ENCODE measurements at regions not wholly inside any gene's neighbourhood (a gene's known extent, or its start where the extent isn't known, plus 50 kb on each side); places are given as distances from the start of the nearest gene placed in this dataset.

- DNase-seq (ENCODE audit: low read depth) = no peak
Measured at GRCh38 chr12:93243689-93244513, 133.8 kb upstream of the NUDT4 start.

DNA sequence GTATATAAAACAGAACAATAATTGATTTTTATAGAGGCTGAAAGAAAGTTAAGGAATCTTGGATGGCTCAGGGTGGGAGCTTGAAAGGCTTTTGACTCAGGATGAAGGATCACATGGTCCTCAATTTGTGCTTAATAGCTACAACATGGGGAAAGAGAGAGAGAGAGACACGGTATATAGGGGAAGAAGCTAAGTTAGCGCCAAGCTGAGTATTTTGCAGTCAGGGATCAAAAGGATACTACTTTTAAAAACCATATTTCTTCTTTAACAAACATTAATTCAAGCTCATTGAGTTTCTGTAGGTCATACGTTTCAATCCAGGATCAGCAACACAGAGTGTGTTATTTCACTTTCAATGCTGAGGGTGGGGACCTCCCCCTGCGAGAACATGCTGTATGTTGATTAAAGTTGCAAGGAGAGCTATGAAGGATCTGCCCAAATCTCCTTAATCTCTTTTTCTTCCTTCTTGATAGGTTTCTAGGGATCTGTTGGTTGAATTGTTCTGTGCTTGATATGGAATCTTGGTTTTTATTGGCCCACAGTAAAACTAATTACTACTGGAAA, 133.1 kb upstream of the NUDT4 start:
- DNase-seq (ENCODE audit: low read depth) = no peak

GRCh38 chr12:93245543-93245942, 132.2 kb upstream of the NUDT4 start:
- no peak for DNase-seq (ENCODE audit: low read depth)

DNA sequence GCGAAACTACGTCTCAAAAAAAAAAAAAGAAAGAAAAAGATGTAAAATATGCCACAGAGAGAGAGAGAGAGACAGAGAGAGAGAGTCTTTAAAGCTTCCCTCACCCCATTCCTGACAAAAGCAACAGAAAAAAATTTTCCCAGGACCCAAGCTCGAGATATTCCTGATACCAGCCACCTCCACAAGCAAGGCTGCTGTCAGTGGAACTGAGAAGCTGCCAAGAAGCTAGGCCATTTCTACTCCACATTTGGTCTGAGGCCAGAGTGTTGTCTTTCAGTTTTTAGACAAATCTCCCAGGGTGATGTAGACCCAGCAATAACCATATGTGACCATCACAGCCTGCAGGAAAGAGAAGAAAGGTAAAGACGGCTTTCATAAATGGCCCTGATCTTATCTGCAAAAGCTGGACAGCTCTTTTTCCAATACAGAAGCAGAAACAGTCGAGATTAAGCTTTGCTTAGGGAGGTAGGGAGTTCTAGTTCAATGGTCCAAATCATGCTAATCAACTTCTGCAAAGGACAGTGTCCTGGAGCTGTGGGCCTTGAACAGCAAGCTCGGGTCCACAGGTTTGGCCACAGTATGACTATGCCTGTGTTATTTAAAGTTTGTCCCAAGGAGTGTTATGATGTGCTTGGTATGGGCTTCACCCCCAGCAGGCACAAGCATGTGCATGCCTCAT, 130.3 kb upstream of the NUDT4 start:
- DNase-seq (ENCODE audit: low read depth) = no peak

- no peak for DNase-seq (ENCODE audit: low read depth)
Measured at GRCh38 chr12:93252221-93252620, 125.5 kb upstream of the NUDT4 start.

GRCh38 chr12:93254911-93255310, 122.8 kb upstream of the NUDT4 start:
- no peak for DNase-seq (ENCODE audit: low read depth)

DNA sequence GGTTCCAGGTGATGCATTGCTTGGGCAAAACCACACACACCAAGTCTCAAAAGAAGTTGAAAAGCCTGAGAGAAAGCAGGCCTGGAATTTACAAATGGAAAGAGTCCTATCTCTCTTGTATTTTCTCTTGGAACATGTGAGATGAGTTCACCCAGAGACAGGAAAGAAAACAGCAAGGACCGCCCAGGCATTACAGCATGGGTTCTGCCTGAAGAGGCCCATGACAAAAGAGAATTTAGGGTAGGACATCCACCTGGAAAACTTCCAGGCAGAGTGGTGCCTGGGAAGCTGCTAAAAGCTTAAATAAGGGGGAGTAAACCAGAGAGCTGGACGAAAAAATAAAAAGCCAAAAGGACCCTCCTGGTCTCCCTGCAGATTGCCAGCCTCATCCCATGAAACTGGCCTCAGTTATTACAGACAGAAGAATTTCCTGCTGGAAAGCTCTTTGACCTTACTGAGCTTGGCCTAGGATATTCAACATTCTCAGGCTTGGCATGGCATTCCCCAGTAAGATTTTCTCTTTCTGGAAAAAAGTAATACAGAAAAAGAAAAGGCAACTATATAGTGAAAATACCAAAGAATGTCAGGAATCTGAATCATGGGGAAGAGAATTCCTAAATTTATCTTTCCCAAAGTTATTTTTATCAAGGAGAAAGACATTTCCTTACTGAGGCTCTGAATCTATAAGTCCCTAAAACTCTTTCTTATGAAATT, 121.3 kb upstream of the NUDT4 start:
- no peak for DNase-seq (ENCODE audit: low read depth)

- DNase-seq (ENCODE audit: low read depth) = no peak
Measured at GRCh38 chr12:93261505-93262094, 116.1 kb upstream of the NUDT4 start.

- DNase-seq (ENCODE audit: low read depth) = no peak
Measured at GRCh38 chr12:93272997-93273396, 104.7 kb upstream of the NUDT4 start.

- DNase-seq (ENCODE audit: low read depth) = no peak
Measured at GRCh38 chr12:93273834-93274564, 103.7 kb upstream of the NUDT4 start.

DNA sequence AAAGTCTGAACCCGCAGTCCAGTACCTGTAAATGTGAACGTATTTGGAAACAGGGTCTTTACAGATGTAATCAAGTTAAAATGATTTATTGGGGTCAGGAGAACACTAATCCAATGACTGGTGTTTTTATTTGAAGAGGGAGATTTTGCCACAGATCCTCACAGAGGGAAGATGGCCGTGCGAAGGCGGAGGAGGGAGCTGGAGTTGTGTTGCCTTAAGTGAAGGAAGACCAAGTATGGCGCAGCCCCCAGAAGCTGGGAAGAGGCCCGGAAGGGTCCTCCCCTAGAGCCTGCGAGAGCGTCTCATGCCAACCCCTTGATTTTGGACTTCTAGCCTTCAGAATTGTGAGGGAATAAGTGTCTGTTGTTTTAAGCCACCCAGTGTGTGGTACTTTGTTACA, 102.8 kb upstream of the NUDT4 start:
- DNase-seq (ENCODE audit: low read depth) = no peak

DNA sequence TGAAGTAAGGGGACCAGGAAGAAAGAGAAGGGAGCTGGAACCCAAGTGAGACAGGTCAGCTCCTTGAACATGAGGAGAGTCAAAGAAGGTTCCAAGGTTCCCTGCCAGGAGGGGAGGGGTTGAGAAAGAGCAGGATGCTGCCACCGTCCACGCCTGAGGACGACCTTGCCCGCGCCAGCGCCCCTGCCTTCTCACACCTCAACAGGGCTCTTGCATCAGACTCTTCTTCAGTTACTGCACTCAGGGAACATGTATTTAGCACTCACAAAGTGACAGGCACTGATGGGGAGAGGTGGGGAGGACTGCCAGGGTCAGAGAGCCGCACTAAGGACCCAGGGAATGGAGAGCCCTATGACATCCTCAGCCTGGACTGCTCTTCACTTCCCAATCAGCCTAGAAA, 102.1 kb upstream of the NUDT4 start:
- DNase-seq (ENCODE audit: low read depth) = no peak

- no peak for DNase-seq (ENCODE audit: low read depth)
Measured at GRCh38 chr12:93279565-93280412, 97.9 kb upstream of the NUDT4 start.

GRCh38 chr12:93287149-93287548, 90.6 kb upstream of the NUDT4 start:
- DNase-seq (ENCODE audit: low read depth) = no peak

DNA sequence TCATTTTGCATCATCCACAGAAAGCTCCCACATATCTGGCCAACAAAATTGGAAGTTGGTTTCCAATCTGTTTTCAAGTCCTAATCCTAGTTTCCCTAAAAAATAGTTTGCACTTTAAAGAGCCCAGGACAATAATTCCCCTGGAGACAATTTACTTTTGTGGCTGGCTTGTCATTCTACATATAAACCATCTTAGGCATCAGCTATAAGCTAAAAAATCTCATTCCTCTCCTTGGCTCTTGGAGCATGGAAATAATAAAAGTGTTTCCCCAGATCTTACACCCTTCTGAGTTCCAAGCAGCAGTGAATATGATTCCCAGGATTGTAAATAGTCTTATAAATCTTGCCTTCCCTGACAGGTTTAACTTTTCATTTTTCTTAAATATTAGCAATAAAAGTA, 89.1 kb upstream of the NUDT4 start:
- DNase-seq (ENCODE audit: low read depth) = no peak

DNA sequence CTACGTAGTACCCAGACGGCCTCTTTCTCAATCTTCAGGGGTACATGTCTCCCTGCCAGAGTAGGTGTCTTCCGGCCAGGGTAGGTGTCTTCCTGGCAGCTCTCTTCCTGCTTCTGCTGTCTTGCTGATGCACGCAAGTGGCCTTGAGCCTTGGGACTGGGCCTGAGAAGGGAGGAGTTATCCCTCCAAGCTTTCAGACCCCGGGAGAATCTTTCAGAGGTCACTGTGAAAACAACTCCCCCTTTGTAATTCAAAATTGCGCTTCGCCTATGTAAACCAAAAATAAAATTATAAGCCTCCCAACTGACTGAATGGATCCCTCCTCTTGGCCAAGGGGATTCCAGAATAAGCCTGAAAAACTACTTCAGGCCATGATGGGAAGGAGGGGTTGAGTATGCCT, 87.3 kb upstream of the NUDT4 start:
- DNase-seq (ENCODE audit: low read depth) = no peak

DNA sequence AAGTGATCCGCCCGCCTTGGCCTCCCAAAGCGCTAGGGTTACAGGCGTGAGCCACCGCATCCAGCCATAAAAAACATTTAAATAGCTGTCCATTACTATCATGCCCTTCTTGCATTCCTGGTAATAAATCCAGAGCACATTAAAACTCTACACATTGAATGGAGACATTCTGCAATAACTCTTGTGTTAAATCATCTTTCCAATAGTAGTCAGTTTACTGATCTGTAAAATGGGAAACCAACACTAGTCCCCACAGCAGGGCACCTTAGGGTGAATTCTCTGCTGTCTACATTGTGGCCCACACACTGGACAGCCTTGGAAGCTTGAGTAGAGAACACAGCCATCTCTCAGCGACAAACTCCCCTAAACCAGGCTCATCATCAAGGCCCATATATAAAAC, 85.5 kb upstream of the NUDT4 start:
- no peak for DNase-seq (ENCODE audit: low read depth)

DNA sequence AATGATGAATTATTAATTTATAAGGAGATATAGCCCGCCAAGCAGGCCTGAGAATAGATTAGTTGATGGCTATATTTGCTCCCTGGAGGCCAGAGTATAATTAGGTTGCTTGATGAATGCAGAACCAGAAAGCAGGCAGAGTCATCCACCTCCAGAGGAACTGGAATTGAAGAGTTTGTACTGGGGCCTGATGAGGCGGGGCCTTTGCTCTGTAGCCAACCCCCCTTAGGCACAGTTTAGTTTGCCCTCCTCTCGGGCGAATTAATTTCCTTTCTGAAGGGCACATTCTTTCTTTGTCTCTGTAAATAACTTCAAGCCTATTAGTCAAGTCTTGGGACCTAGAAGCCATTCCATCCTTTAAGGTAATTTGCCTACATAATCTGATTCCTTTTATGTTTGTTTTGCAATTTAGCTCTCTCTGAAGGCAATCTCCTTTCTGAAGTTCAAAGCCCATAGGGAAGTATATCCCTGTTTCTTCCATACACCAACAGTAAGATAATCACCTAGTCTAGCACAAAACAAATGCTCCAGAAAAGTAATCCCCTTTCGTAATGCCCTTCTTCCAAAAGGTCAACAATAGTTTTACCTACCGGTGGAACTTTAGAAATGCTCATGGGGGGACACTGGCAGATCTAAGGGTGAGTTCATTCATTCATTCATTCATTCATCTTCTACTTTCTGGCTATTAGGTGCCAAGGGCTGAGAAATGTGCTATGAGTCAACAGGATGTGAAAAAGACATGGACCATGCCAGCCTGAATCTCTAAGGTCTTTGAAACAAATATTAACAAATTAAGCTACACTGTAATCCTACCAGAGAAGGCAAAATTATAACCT, 84.8 kb upstream of the NUDT4 start:
- DNase-seq (ENCODE audit: low read depth) = no peak

DNA sequence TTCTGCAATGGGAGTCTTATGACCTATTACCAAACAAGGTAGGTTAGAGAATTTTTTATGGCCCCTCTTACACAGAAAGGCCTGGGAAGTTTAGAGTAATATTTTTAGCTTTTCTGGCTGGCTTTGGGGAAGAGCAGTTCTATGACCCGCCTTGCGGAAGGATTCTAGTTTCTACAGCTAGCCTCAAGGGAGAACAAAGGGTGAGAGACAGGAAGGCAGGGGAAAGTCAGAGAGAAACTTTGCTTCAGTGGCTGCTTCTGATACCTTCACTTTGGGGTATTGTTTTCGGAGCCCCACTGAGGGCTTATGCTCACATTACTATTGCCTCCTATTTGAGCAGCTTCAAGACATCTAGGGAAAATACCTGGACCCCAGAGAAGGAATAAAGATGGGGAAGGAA, 80.7 kb upstream of the NUDT4 start:
- no peak for DNase-seq (ENCODE audit: low read depth)

DNA sequence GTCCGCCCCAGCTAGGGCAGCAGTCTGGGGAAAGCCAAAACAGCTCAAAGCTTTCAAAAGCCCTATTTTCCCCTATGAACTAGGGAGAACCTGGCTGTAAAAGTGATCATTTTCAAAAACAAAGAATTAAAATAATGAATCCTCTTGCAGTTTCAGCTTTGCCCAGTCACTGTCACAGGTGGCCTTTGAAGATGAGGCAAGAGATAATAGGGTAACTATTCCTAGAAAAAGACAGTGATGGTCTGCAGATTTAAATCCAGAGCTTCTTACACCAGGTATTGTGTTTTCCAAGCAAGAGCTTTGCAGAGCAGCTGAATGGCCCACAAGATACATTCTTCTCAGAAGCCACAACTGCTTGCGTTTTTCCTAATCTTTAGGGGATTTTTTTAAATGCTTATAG, 80.2 kb upstream of the NUDT4 start:
- DNase-seq (ENCODE audit: low read depth) = no peak

Data from activated T-helper 9 cell treated with anti-CD3 and anti-CD28 coated beads, Interleukin-2, amount 50 U/mL, for 16 hours (primary cell).